ENCODE measurements at regions not wholly inside any gene's neighbourhood (a gene's known extent, or its start where the extent isn't known, plus 50 kb on each side); places are given as distances from the start of the nearest gene placed in this dataset.
"Not testable (repeated sequence)": the region's sequence is repeated elsewhere in the genome, so short reads cannot be mapped to it uniquely, and the experiment has no call there.

GRCh38 chr5:78715351-78715750 is 66.8 kb upstream of the LHFPL2 start:
- not testable (repeated sequence) for TF ChIP-seq RFX5 (IDR thresholded peaks at IDR 0.05; ENCODE audit: low read depth, low read length); POLR2A (IDR thresholded peaks at IDR 0.05; ENCODE audit: low read depth, low read length); CEBPB (IDR thresholded peaks at IDR 0.05; ENCODE audit: low read depth, low read length); CTCF (conservative IDR thresholded peaks at IDR 0.05; ENCODE audit: low read depth, low read length); NFE2L2 (IDR thresholded peaks at IDR 0.05; ENCODE audit: low read depth, low read length); SMC3 (IDR thresholded peaks at IDR 0.05; ENCODE audit: low read depth, low read length); CHD1 (IDR thresholded peaks at IDR 0.05; ENCODE audit: low read depth, low read length); RAD21 (IDR thresholded peaks at IDR 0.05; ENCODE audit: low read length); FOS (IDR thresholded peaks at IDR 0.05; ENCODE audit: low read depth, low read length); MAZ (IDR thresholded peaks at IDR 0.05; ENCODE audit: borderline replicate concordance, low read depth, low read length)
- TF ChIP-seq, protein P1, sequence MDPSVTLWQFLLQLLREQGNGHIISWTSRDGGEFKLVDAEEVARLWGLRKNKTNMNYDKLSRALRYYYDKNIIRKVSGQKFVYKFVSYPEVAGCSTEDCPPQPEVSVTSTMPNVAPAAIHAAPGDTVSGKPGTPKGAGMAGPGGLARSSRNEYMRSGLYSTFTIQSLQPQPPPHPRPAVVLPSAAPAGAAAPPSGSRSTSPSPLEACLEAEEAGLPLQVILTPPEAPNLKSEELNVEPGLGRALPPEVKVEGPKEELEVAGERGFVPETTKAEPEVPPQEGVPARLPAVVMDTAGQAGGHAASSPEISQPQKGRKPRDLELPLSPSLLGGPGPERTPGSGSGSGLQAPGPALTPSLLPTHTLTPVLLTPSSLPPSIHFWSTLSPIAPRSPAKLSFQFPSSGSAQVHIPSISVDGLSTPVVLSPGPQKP (IDR thresholded peaks at IDR 0.05; ENCODE audit: borderline replicate concordance, low read depth, low read length), result not testable (repeated sequence)
